GM18870 (cell line): ENCODE measurements at regions not wholly inside any gene's neighbourhood (a gene's known extent, or its start where the extent isn't known, plus 50 kb on each side); places are given as distances from the start of the nearest gene placed in this dataset.

Source experiments
- ATAC-seq: cut with Tn5 transposase; IDR thresholded peaks from one replicate; pipeline ENCODE4 v1.9.1; 2021; ENCODE audit warnings: moderate library complexity; ENCODE audit not compliant: unreplicated experiment

GRCh38 chr13:97057176-97057575 is 62.9 kb upstream of the OXGR1 start:
- ATAC-seq = no peak

- ATAC-seq = no peak
These were observed 64.1 kb upstream of the OXGR1 start for GRCh38 chr13:97058391-97058790.

GRCh38 chr13:97058926-97059325 is 64.7 kb upstream of the OXGR1 start:
- no peak for ATAC-seq

- no peak for ATAC-seq
These were observed 73.0 kb upstream of the OXGR1 start for GRCh38 chr13:97067017-97067895.

- no peak for ATAC-seq
These were observed 73.9 kb upstream of the OXGR1 start for GRCh38 chr13:97068151-97068550.

- ATAC-seq = no peak
These were observed 75.0 kb upstream of the OXGR1 start for GRCh38 chr13:97069050-97069815.

- ATAC-seq = no peak
These were observed 78.0 kb upstream of the OXGR1 start for GRCh38 chr13:97072297-97072696.

GRCh38 chr13:97074618-97075017 is 80.3 kb upstream of the OXGR1 start:
- ATAC-seq = no peak

GRCh38 chr13:97076898-97077297 is 82.6 kb upstream of the OXGR1 start:
- no peak for ATAC-seq

- ATAC-seq = no peak
These were observed 83.1 kb upstream of the OXGR1 start for GRCh38 chr13:97077341-97077740.

- ATAC-seq = no peak
These were observed 85.5 kb upstream of the OXGR1 start for GRCh38 chr13:97079726-97080125.

GRCh38 chr13:97082461-97083207 is 88.4 kb upstream of the OXGR1 start:
- no peak for ATAC-seq

- ATAC-seq = no peak
These were observed 96.9 kb upstream of the OXGR1 start for GRCh38 chr13:97091196-97091595.

GRCh38 chr13:97100821-97101220 is 106.5 kb upstream of the OXGR1 start:
- ATAC-seq = peak; percentile 69

GRCh38 chr13:97101912-97102708 is 107.8 kb upstream of the OXGR1 start:
- ATAC-seq = no peak

- no peak for ATAC-seq
These were observed 112.0 kb upstream of the OXGR1 start for GRCh38 chr13:97106323-97106722.

GRCh38 chr13:97107815-97108529 is 113.7 kb upstream of the OXGR1 start:
- no peak for ATAC-seq

- ATAC-seq = no peak
These were observed 113.6 kb upstream of the MBNL2 start for GRCh38 chr13:97108530-97108900.

- no peak for ATAC-seq
These were observed 112.9 kb upstream of the MBNL2 start for GRCh38 chr13:97109256-97109655.
